ENCODE measurements at regions not wholly inside any gene's neighbourhood (a gene's known extent, or its start where the extent isn't known, plus 50 kb on each side); places are given as distances from the start of the nearest gene placed in this dataset.
A peak's percentile ranks its signal among the peaks of the same experiment; 100 is the strongest.

- WGBS, 4 donors = 77 to 84% (median 81%) methylated on average over 14 to 17 of the region's 17 CpGs
- no peak for TF ChIP-seq POLR2A (IDR thresholded peaks at IDR 0.05)
- H3K4me1 ChIP-seq (replicated peaks in 1 of 2) = no peaks in the 10 kb centered on the region
- H3K4me3 ChIP-seq = no peak overlapping the region
- no peaks in the 10 kb centered on the region for H3K9me3 ChIP-seq (replicated peaks in 1 of 3)
- intact Hi-C loops (cut with DNase I) = no loop called here
- DNase-seq = peak in 2 of 7 donors; percentile 8 to 20
- no peak overlapping the region for H3K27ac ChIP-seq
- H3K36me3 ChIP-seq (replicated peaks in 1 of 2) = no peaks in the 10 kb centered on the region
- H3K27me3 ChIP-seq = no peaks in the 10 kb centered on the region
Measured at GRCh38 chr14:105938055-105938863, 411.9 kb downstream of the TMEM121 start.

GRCh38 chr14:105938959-105939358 lies 412.6 kb downstream of the TMEM121 start:
- Histone ChIP-seq H3K27me3 (no peaks in the 10 kb centered on the region), H3K4me3 (no peak overlapping the region), H3K36me3 (replicated peaks in 1 of 2) (no peaks in the 10 kb centered on the region), H3K4me1 (replicated peaks in 1 of 2) (no peaks in the 10 kb centered on the region), H3K9me3 (replicated peaks in 1 of 3) (no peaks in the 10 kb centered on the region), H3K27ac (no peak overlapping the region)
- DNase-seq = no peak
- intact Hi-C loops (cut with DNase I) = no loop called here
- no peak for TF ChIP-seq CTCF (IDR thresholded peaks at IDR 0.05)
- no peak for TF ChIP-seq POLR2A (IDR thresholded peaks at IDR 0.05)
- WGBS, 4 donors = 21 to 41% (median 27%) methylated on average over 1 of the region's 1 CpG

- Histone ChIP-seq H3K27me3 (no peaks in the 10 kb centered on the region), H3K4me1 (replicated peaks in 1 of 2) (no peaks in the 10 kb centered on the region), H3K36me3 (replicated peaks in 1 of 2) (no peaks in the 10 kb centered on the region), H3K4me3 (no peak overlapping the region), H3K27ac (no peak overlapping the region), H3K9me3 (replicated peaks in 1 of 3) (no peaks in the 10 kb centered on the region)
- peak in 2 of 7 donors; percentile 9 to 27 for DNase-seq
- TF ChIP-seq CTCF (IDR thresholded peaks at IDR 0.05) (no peak), POLR2A (IDR thresholded peaks at IDR 0.05) (no peak)
- 69 to 76% (median 72%) methylated on average over 10 to 12 of the region's 12 CpGs for WGBS, 4 donors
- intact Hi-C loops (cut with DNase I) = loop anchor here in 1 of 2 donors (10.0 kb wide), 1 partner anchor 265 kb away; no protein-coding TSS in a partner anchor
Measured at GRCh38 chr14:105939810-105940508, 413.6 kb downstream of the TMEM121 start.

GRCh38 chr14:105940534-105941225 lies 414.3 kb downstream of the TMEM121 start:
- Histone ChIP-seq H3K27me3 (no peaks in the 10 kb centered on the region), H3K36me3 (replicated peaks in 1 of 2) (no peaks in the 10 kb centered on the region), H3K4me1 (replicated peaks in 1 of 2) (no peaks in the 10 kb centered on the region), H3K27ac (no peak overlapping the region), H3K9me3 (replicated peaks in 1 of 3) (no peaks in the 10 kb centered on the region), H3K4me3 (no peak overlapping the region)
- DNase-seq = peak in 2 of 7 donors; percentile 9 to 10
- intact Hi-C loops (cut with DNase I) = loop anchor here in 1 of 2 donors (10.0 kb wide), 1 partner anchor 266 kb away; no protein-coding TSS in a partner anchor
- 69 to 78% (median 72%) methylated on average over 8 to 9 of the region's 9 CpGs for WGBS, 4 donors
- TF ChIP-seq CTCF (IDR thresholded peaks at IDR 0.05) = no peak
- no peak for TF ChIP-seq POLR2A (IDR thresholded peaks at IDR 0.05)
